ENCODE measurements at regions not wholly inside any gene's neighbourhood (a gene's known extent, or its start where the extent isn't known, plus 50 kb on each side); places are given as distances from the start of the nearest gene placed in this dataset.

- H3K14ac ChIP-seq (replicated peaks; ENCODE audit: low read depth, low read length) = no peak overlapping the region
- no peaks in the 10 kb centered on the region for H3K9me3 ChIP-seq (ENCODE audit: control insufficient read depth, insufficient read depth, low read length)
- no peak overlapping the region for H3K23ac ChIP-seq (ENCODE audit: low read depth, low read length)
- H3K4ac ChIP-seq (ENCODE audit: low read depth, low read length) = no peak overlapping the region
- H3K4me1 ChIP-seq (ENCODE audit: control insufficient read depth, insufficient read depth, low read length) = no peaks in the 10 kb centered on the region
- intact Hi-C loops (cut with micrococcal nuclease) = no loop called here
- no peaks in the 10 kb centered on the region for H3K27me3 ChIP-seq (ENCODE audit: control insufficient read depth, insufficient read depth, low read length)
- no peak overlapping the region for H2BK5ac ChIP-seq (ENCODE audit: low read depth, low read length, poor library complexity, severe bottlenecking)
- BruUV-seq (replicated peaks) = no TSS peak
- dilution Hi-C loops (cut with HindIII; ENCODE audit: low sequenced_read_pairs, unreplicated experiment) = no loop called here
- no peak overlapping the region for H3K18ac ChIP-seq (ENCODE audit: low read depth, low read length)
- H4K91ac ChIP-seq (ENCODE audit: insufficient read depth, low read depth, low read length) = no peak overlapping the region
- H3K4me2 ChIP-seq (ENCODE audit: low read depth, low read length) = no peak overlapping the region
- no peaks in the 10 kb centered on the region for H3K36me3 ChIP-seq (ENCODE audit: control insufficient read depth, insufficient read depth, low read length)
- WGBS, 2 experiments (ENCODE audit: extremely low coverage in 2 of 2, insufficient read length in 1 of 2) = no CpG with 5 or more reads among the region's 1 CpG
- H4K20me1 ChIP-seq (ENCODE audit: insufficient read depth, low read length) = no peaks in the 10 kb centered on the region
- no peaks in the 10 kb centered on the region for H3K9me1 ChIP-seq (ENCODE audit: insufficient read depth, low read length)
- H2BK20ac ChIP-seq (ENCODE audit: low read depth, low read length) = no peak overlapping the region
- ATAC-seq (ENCODE audit: low read depth) = no peak
- no peak overlapping the region for H2BK120ac ChIP-seq (ENCODE audit: low read depth, low read length)
- H2AK5ac ChIP-seq (ENCODE audit: low read depth, low read length) = no peak overlapping the region
- no peak overlapping the region for H2AFZ ChIP-seq (replicated peaks; ENCODE audit: low read length, poor library complexity)
- no peak overlapping the region for H2AK9ac ChIP-seq (replicated peaks; ENCODE audit: low read depth, low read length, poor library complexity)
- H3K27ac ChIP-seq (ENCODE audit: insufficient read depth, low read length) = no peak overlapping the region
- in situ Hi-C loops (cut with MboI; ENCODE audit: low sequenced_read_pairs) = no loop called here
- TF ChIP-seq RAD21 (IDR thresholded peaks at IDR 0.05; ENCODE audit: low read length) (no peak), SMC3 (IDR thresholded peaks at IDR 0.05; ENCODE audit: low read depth, low read length) (no peak), MAZ (IDR thresholded peaks at IDR 0.05; ENCODE audit: borderline replicate concordance, low read depth, low read length) (no peak), RFX5 (IDR thresholded peaks at IDR 0.05; ENCODE audit: low read depth, low read length) (no peak), CEBPB (IDR thresholded peaks at IDR 0.05; ENCODE audit: low read depth, low read length) (no peak), CTCF (conservative IDR thresholded peaks at IDR 0.05; ENCODE audit: low read depth, low read length) (no peak), USF2 (IDR thresholded peaks at IDR 0.05; ENCODE audit: low read depth, low read length) (no peak), NFE2L2 (IDR thresholded peaks at IDR 0.05; ENCODE audit: low read depth, low read length) (no peak), MAFK (IDR thresholded peaks at IDR 0.05; ENCODE audit: low read depth, low read length) (no peak), POLR2A (IDR thresholded peaks at IDR 0.05; ENCODE audit: low read depth, low read length) (no peak), MXI1 (IDR thresholded peaks at IDR 0.05; ENCODE audit: borderline replicate concordance, low read depth, low read length) (no peak), FOS (IDR thresholded peaks at IDR 0.05; ENCODE audit: low read depth, low read length) (no peak), CHD1 (IDR thresholded peaks at IDR 0.05; ENCODE audit: low read depth, low read length) (no peak), BHLHE40 (IDR thresholded peaks at IDR 0.05; ENCODE audit: low read depth, low read length) (no peak), RCOR1 (IDR thresholded peaks at IDR 0.05; ENCODE audit: insufficient replicate concordance, low read length) (no peak)
- H4K8ac ChIP-seq (ENCODE audit: low read depth in 2 of 2, low read length in 2 of 2) = no peak overlapping the region
- no peak overlapping the region for H2BK15ac ChIP-seq (ENCODE audit: low read depth, low read length)
- no peak for DNase-seq
- POLR2A ChIA-PET (ENCODE audit: unreplicated experiment) = no interaction called here
- CTCF ChIA-PET = no interaction called here
- H4K5ac ChIP-seq (ENCODE audit: low read depth, low read length) = no peak overlapping the region
- H3K56ac ChIP-seq (ENCODE audit: extremely low read depth, insufficient read depth, low read length) = no peak overlapping the region
- H3K4me3 ChIP-seq (ENCODE audit: insufficient read depth, low read depth, low read length) = no peak overlapping the region
- H3K79me1 ChIP-seq (ENCODE audit: low read depth in 1 of 2, low read length in 2 of 2) = no peaks in the 10 kb centered on the region
- H3K9ac ChIP-seq (ENCODE audit: low read depth, low read length) = no peak overlapping the region
These were observed 381.6 kb upstream of the C9orf72 start for GRCh38 chr9:27954858-27955257.
